Keratinocyte (primary cell): ENCODE measurements at regions not wholly inside any gene's neighbourhood (a gene's known extent, or its start where the extent isn't known, plus 50 kb on each side); places are given as distances from the start of the nearest gene placed in this dataset.

Experiments
- DNase-seq: peaks from one replicate; pipeline ENCODE4 v3.0.0-alpha.2; 2011; ENCODE audit warnings: low read depth, missing footprints, low spot score
- FAIRE-seq: peaks from 2 replicates; lab custom pipeline; 2011; peaks lifted over from hg19 to GRCh38; lab: Jason Lieb, UNC
- H2AFZ ChIP-seq: 2 replicates; pipeline ENCODE4 v1.6.0; 2012; ENCODE audit warnings: low read length, control low read depth, inconsistent platforms; ENCODE audit not compliant: control insufficient read depth
- H3K27ac ChIP-seq: 2 replicates; pipeline ENCODE4 v1.5.1; 2011; ENCODE audit warnings: low read length; ENCODE audit not compliant: control insufficient read depth, insufficient read depth
- H3K27me3 ChIP-seq: 3 replicates; pipeline ENCODE4 v1.6.0; 2011; ENCODE audit warnings: low read length; ENCODE audit not compliant: control insufficient read depth, insufficient read depth; ENCODE audit errors: extremely low read depth
- H3K36me3 ChIP-seq, 2 experiments: 2 replicates in 1 of 2; 3 replicates in 1 of 2; pipeline ENCODE4 v1.5.1; 2011; ENCODE audit warnings: low read length in 2 of 2, mild to moderate bottlenecking in 1 of 2; ENCODE audit not compliant: control insufficient read depth in 2 of 2, insufficient read depth in 2 of 2; ENCODE audit errors: extremely low read depth in 1 of 2
- H3K4me1 ChIP-seq: 3 replicates; pipeline ENCODE4 v1.5.1; 2011; ENCODE audit warnings: low read length; ENCODE audit not compliant: control insufficient read depth, insufficient read depth; ENCODE audit errors: extremely low read depth
- H3K4me2 ChIP-seq: 3 replicates; pipeline ENCODE4 v1.6.0; 2011; ENCODE audit warnings: low read depth, low read length; ENCODE audit not compliant: control insufficient read depth, insufficient read depth; ENCODE audit errors: extremely low read depth
- H3K4me3 ChIP-seq, 3 experiments: fragments of 200-600 bp in 1 of 3; sonication (generic) in 1 of 3; 2 replicates in 2 of 3; 3 replicates in 1 of 3; pipeline ENCODE4 v1.5.1; 2011 to 2016; ENCODE audit warnings: low read length in 3 of 3, mild to moderate bottlenecking in 3 of 3, control low read depth in 2 of 3, inconsistent platforms in 1 of 3, low read depth in 1 of 3, mixed read lengths in 1 of 3, mixed run types in 1 of 3, moderate library complexity in 1 of 3; ENCODE audit not compliant: control insufficient read depth in 2 of 3, insufficient read depth in 2 of 3; ENCODE audit errors: extremely low read depth in 1 of 3
- H3K79me2 ChIP-seq: 2 replicates; pipeline ENCODE4 v1.6.0; 2012; ENCODE audit warnings: low read length; ENCODE audit not compliant: control insufficient read depth, insufficient read depth
- H3K9ac ChIP-seq: 3 replicates; pipeline ENCODE4 v1.6.0; 2011; ENCODE audit warnings: low read length; ENCODE audit not compliant: control insufficient read depth, insufficient read depth; ENCODE audit errors: extremely low read depth
- H3K9me1 ChIP-seq: 3 replicates; pipeline ENCODE4 v1.6.0; 2011; ENCODE audit warnings: low read length; ENCODE audit not compliant: control insufficient read depth, insufficient read depth; ENCODE audit errors: extremely low read depth
- H3K9me3 ChIP-seq: 2 replicates; pipeline ENCODE4 v1.5.1; 2012; ENCODE audit warnings: low read depth, low read length; ENCODE audit not compliant: control insufficient read depth
- H4K20me1 ChIP-seq: 3 replicates; pipeline ENCODE4 v1.6.0; 2011; ENCODE audit warnings: low read length; ENCODE audit not compliant: control insufficient read depth, insufficient read depth; ENCODE audit errors: extremely low read depth
- EZH2 ChIP-seq: IDR thresholded peaks from one replicate; pipeline ENCODE4 v1.6.1; 2012; ENCODE audit warnings: inconsistent platforms, mild to moderate bottlenecking, low read length, moderate library complexity
- dilution Hi-C: fragments of 300-500 bp; cut with MboI; formaldehyde crosslinking; loops from one replicate; pipeline ENCODE4 v1.7.0; 2020; ENCODE audit warnings: low sequenced_read_pairs; ENCODE audit not compliant: extremely low pct_ligation_motif_present
- TF ChIP-seq, protein P1 (sequence below), 3 experiments: IDR thresholded peaks in 1 of 3; conservative IDR thresholded peaks in 1 of 3; optimal IDR thresholded peaks in 1 of 3; 2 replicates in 2 of 3; 3 replicates in 1 of 3; pipeline versions ENCODE3 to v1.5.1; 2011; ENCODE audit warnings: low read length in 3 of 3, mild to moderate bottlenecking in 3 of 3, moderate library complexity in 2 of 3, control low read depth in 1 of 3, inconsistent platforms in 1 of 3; ENCODE audit not compliant: insufficient read depth in 2 of 3; ENCODE audit errors: extremely low read depth in 1 of 3

DNA sequence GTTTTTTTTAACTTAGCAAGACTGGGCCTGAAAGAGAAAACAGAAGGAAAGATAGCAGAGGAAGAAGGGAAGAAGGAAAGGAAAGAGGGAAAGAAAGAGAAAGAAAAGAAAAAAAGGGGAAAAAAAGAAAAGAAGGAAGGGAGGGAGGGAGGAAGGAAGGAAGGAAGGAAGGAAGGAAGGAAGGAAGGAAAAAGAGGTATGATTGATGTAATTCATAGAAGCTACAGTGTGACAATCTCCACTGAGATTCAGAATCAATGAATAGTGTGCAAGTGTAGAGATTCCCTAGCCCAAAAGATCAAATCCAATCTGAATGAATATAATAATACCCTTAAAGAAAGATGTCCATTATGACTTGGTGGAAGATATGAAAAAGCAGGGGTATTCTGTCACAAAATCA, 126.9 kb upstream of the DNAJC10 start:
- H2AFZ ChIP-seq: no peak overlapping the region
- no peak overlapping the region for H3K27ac ChIP-seq
- no peaks in the 10 kb centered on the region for H4K20me1 ChIP-seq
- H3K9me3 ChIP-seq: no peaks in the 10 kb centered on the region
- peaks cover 10% of the 10 kb centered on the region for H3K4me1 ChIP-seq
- H3K9me1 ChIP-seq: no peaks in the 10 kb centered on the region
- H3K36me3 ChIP-seq: no peaks in the 10 kb centered on the region
- TF ChIP-seq EZH2: no peak
- TF ChIP-seq, protein P1, sequence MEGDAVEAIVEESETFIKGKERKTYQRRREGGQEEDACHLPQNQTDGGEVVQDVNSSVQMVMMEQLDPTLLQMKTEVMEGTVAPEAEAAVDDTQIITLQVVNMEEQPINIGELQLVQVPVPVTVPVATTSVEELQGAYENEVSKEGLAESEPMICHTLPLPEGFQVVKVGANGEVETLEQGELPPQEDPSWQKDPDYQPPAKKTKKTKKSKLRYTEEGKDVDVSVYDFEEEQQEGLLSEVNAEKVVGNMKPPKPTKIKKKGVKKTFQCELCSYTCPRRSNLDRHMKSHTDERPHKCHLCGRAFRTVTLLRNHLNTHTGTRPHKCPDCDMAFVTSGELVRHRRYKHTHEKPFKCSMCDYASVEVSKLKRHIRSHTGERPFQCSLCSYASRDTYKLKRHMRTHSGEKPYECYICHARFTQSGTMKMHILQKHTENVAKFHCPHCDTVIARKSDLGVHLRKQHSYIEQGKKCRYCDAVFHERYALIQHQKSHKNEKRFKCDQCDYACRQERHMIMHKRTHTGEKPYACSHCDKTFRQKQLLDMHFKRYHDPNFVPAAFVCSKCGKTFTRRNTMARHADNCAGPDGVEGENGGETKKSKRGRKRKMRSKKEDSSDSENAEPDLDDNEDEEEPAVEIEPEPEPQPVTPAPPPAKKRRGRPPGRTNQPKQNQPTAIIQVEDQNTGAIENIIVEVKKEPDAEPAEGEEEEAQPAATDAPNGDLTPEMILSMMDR (optimal IDR thresholded peaks at IDR 0.05 in 1 of 3, IDR thresholded peaks at IDR 0.05 in 1 of 3, conservative IDR thresholded peaks at IDR 0.05 in 1 of 3; ENCODE audit: extremely low read depth in 1 of 3, insufficient read depth in 2 of 3, low read length in 3 of 3): no peak
- H3K4me2 ChIP-seq: no peak overlapping the region
- no peaks in the 10 kb centered on the region for H3K27me3 ChIP-seq
- no peak overlapping the region for H3K4me3 ChIP-seq
- dilution Hi-C loops: no loop called here
- H3K79me2 ChIP-seq: no peaks in the 10 kb centered on the region
- no peak for FAIRE-seq
- H3K9ac ChIP-seq: no peak overlapping the region
- DNase-seq: no peak

DNA sequence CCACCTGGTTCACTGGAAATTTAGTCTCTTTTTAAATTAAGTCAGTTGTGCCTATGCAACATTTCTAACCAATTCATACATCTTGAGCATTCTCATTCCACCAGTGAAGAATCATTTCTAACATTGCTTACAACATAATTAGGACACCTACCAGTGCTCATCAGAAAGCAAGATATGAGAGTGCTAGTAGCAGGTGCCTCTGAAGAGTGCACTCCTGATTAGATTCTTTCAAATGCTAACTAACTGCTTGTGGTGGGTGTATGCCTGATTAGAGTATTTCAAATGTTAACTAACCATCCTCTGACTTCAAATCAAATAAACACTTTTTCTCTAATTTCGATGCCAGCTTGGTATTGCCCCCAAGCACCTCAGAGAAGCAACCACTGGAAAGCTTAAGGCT, 124.3 kb upstream of the DNAJC10 start:
- TF ChIP-seq, protein P1 (optimal IDR thresholded peaks at IDR 0.05 in 1 of 3, IDR thresholded peaks at IDR 0.05 in 1 of 3, conservative IDR thresholded peaks at IDR 0.05 in 1 of 3; ENCODE audit: extremely low read depth in 1 of 3, insufficient read depth in 2 of 3, low read length in 3 of 3): no peak
- TF ChIP-seq EZH2: no peak
- H3K27me3 ChIP-seq: no peaks in the 10 kb centered on the region
- no peak overlapping the region for H3K4me3 ChIP-seq
- no peaks in the 10 kb centered on the region for H3K9me1 ChIP-seq
- H3K4me2 ChIP-seq: no peak overlapping the region
- H3K4me1 ChIP-seq: peaks cover 18% of the 10 kb centered on the region
- H3K79me2 ChIP-seq: no peaks in the 10 kb centered on the region
- no peak overlapping the region for H2AFZ ChIP-seq
- H4K20me1 ChIP-seq: no peaks in the 10 kb centered on the region
- no peak overlapping the region for H3K27ac ChIP-seq
- dilution Hi-C loops: no loop called here
- no peaks in the 10 kb centered on the region for H3K9me3 ChIP-seq
- H3K9ac ChIP-seq: no peak overlapping the region
- H3K36me3 ChIP-seq: no peaks in the 10 kb centered on the region
- FAIRE-seq (no peak), DNase-seq (no peak)
